ENCODE measurements at regions not wholly inside any gene's neighbourhood (a gene's known extent, or its start where the extent isn't known, plus 50 kb on each side); places are given as distances from the start of the nearest gene placed in this dataset.

DNA sequence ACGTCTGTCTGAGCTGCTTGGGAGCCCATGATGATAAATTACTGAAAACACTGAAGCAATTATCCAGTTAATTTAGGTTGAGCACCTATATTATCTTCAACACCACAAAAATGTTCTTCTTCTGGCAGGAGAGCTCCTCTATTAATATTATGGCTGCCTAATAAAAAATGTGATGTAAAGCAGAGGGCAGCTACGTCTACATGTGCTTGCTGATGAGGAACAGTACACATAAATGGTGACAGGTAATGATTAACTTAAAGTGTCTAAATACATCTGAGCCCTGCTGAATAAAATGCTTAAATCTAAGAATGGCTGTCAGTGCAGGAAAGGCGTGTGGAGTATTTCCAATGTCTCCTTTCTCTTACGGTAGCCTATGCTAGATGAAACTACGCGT, 131.3 kb upstream of the NR3C1 start:
- DNase-seq (ENCODE audit: low spot score) = no peak
- CTCF ChIA-PET = no interaction called here
- POLR2A ChIA-PET (ENCODE audit: low non-redundant PET) = no interaction called here
- Histone ChIP-seq H3K27ac (ENCODE audit: low read depth, low read length, poor library complexity, severe bottlenecking) (no peak overlapping the region), H3K27me3 (replicated peaks; ENCODE audit: insufficient read depth, low read depth, low read length, poor library complexity) (no peaks in the 10 kb centered on the region), H3K9me3 (ENCODE audit: low read depth, low read length, poor library complexity, severe bottlenecking) (no peaks in the 10 kb centered on the region), H3K36me3 (ENCODE audit: insufficient read depth, low read length, poor library complexity, severe bottlenecking) (no peaks in the 10 kb centered on the region), H3K4me3 (ENCODE audit: low read depth, low read length, poor library complexity, severe bottlenecking) (no peak overlapping the region), H3K4me1 (ENCODE audit: insufficient read depth, low read length, poor library complexity, severe bottlenecking) (no peaks in the 10 kb centered on the region)
- no TSS peak for BruUV-seq (replicated peaks)
- TF ChIP-seq CTCF (conservative IDR thresholded peaks at IDR 0.05; ENCODE audit: low read depth, low read length) (no peak), EZH2 (IDR thresholded peaks at IDR 0.05; ENCODE audit: borderline replicate concordance, low read depth, low read length, poor library complexity, severe bottlenecking) (no peak)
- intact Hi-C loops (cut with micrococcal nuclease; ENCODE audit: unreplicated experiment) = no loop called here

DNA sequence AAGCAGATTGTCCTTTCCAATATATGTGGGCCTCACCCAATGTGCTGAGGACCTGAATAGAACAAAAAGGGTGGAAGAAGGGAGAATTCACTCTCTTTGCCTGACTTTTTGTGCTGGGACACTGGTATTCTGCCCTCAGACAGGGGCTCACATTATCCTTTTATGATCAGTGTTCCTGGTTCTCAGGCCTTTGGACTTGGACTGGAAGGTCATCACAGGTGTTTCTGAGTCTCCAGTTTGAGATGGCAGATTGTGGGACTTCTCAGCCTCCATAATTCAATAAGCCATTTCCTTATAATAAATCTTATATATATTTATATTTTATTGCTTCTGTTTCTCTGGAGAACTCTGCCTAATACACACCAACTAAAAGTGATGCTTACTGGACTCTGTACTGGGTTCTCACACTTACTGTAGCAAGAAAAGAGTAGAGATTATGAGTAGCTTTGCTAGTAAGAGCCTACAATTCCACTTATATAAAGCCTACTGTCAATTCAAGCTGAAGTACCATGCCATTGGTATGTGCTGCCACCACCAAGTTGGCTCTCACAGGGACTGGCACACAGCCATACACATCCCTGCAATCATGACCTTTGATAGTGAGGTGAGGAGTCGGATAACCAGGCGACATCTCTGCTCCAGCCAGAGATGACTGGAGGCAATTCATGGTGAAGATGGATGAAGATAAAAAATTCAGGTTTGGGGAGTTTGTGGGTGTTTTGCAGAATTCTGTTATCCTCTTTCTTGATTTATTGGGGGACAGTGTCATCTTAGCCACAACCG, 130.7 kb upstream of the NR3C1 start:
- ChIA-PET CTCF (no interaction called here), POLR2A (ENCODE audit: low non-redundant PET) (no interaction called here)
- intact Hi-C loops (cut with micrococcal nuclease; ENCODE audit: unreplicated experiment) = no loop called here
- no peaks in the 10 kb centered on the region for H3K36me3 ChIP-seq (ENCODE audit: insufficient read depth, low read length, poor library complexity, severe bottlenecking)
- H3K4me3 ChIP-seq (ENCODE audit: low read depth, low read length, poor library complexity, severe bottlenecking) = no peak overlapping the region
- no TSS peak for BruUV-seq (replicated peaks)
- H3K9me3 ChIP-seq (ENCODE audit: low read depth, low read length, poor library complexity, severe bottlenecking) = no peaks in the 10 kb centered on the region
- H3K27me3 ChIP-seq (replicated peaks; ENCODE audit: insufficient read depth, low read depth, low read length, poor library complexity) = no peaks in the 10 kb centered on the region
- H3K4me1 ChIP-seq (ENCODE audit: insufficient read depth, low read length, poor library complexity, severe bottlenecking) = no peaks in the 10 kb centered on the region
- no peak for DNase-seq (ENCODE audit: low spot score)
- TF ChIP-seq CTCF (conservative IDR thresholded peaks at IDR 0.05; ENCODE audit: low read depth, low read length) = no peak
- TF ChIP-seq EZH2 (IDR thresholded peaks at IDR 0.05; ENCODE audit: borderline replicate concordance, low read depth, low read length, poor library complexity, severe bottlenecking) = no peak
- H3K27ac ChIP-seq (ENCODE audit: low read depth, low read length, poor library complexity, severe bottlenecking) = no peak overlapping the region

DNA sequence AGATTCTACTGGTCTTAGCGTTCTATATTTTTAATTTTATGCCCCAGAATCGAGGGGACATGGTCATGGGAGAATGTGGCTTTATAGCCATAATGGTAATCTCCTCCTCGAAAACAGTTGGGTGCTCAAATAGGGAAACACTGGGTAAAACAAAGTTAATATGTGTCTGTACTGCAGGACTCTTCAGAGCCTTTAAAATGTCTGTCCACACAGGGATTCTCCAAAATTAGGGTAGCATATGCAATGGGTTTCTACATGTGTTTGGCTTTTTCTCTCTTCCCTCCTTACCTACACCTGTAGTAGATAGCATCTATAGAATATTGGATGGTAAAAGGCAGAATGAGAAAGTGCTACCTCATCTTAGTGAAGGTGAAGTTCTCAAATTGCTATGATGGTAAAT, 130.0 kb upstream of the NR3C1 start:
- H3K9me3 ChIP-seq (ENCODE audit: low read depth, low read length, poor library complexity, severe bottlenecking) = no peaks in the 10 kb centered on the region
- no peaks in the 10 kb centered on the region for H3K27me3 ChIP-seq (replicated peaks; ENCODE audit: insufficient read depth, low read depth, low read length, poor library complexity)
- intact Hi-C loops (cut with micrococcal nuclease; ENCODE audit: unreplicated experiment) = no loop called here
- no peaks in the 10 kb centered on the region for H3K36me3 ChIP-seq (ENCODE audit: insufficient read depth, low read length, poor library complexity, severe bottlenecking)
- H3K4me1 ChIP-seq (ENCODE audit: insufficient read depth, low read length, poor library complexity, severe bottlenecking) = no peaks in the 10 kb centered on the region
- H3K4me3 ChIP-seq (ENCODE audit: low read depth, low read length, poor library complexity, severe bottlenecking) = no peak overlapping the region
- no peak overlapping the region for H3K27ac ChIP-seq (ENCODE audit: low read depth, low read length, poor library complexity, severe bottlenecking)
- CTCF ChIA-PET = no interaction called here
- no peak for DNase-seq (ENCODE audit: low spot score)
- TF ChIP-seq EZH2 (IDR thresholded peaks at IDR 0.05; ENCODE audit: borderline replicate concordance, low read depth, low read length, poor library complexity, severe bottlenecking) = no peak
- TF ChIP-seq CTCF (conservative IDR thresholded peaks at IDR 0.05; ENCODE audit: low read depth, low read length) = no peak
- no TSS peak for BruUV-seq (replicated peaks)
- POLR2A ChIA-PET (ENCODE audit: low non-redundant PET) = no interaction called here
